Activated CD4-positive, alpha-beta T cell treated with anti-CD3 and anti-CD28 coated beads for 4 hours (primary cell): ENCODE measurements at regions not wholly inside any gene's neighbourhood (a gene's known extent, or its start where the extent isn't known, plus 50 kb on each side); places are given as distances from the start of the nearest gene placed in this dataset.
"Not testable (repeated sequence)": the region's sequence is repeated elsewhere in the genome, so short reads cannot be mapped to it uniquely, and the experiment has no call there.

ENCODE experiments used
- DNase-seq, 2 donors: peaks; one replicate each; pipeline ENCODE4 v3.0.0-alpha.2; 2020

- DNase-seq, result no peak
These were observed 172.8 kb upstream of the IRF2BP2 start for GRCh38 chr1:234782791-234783190.

DNA sequence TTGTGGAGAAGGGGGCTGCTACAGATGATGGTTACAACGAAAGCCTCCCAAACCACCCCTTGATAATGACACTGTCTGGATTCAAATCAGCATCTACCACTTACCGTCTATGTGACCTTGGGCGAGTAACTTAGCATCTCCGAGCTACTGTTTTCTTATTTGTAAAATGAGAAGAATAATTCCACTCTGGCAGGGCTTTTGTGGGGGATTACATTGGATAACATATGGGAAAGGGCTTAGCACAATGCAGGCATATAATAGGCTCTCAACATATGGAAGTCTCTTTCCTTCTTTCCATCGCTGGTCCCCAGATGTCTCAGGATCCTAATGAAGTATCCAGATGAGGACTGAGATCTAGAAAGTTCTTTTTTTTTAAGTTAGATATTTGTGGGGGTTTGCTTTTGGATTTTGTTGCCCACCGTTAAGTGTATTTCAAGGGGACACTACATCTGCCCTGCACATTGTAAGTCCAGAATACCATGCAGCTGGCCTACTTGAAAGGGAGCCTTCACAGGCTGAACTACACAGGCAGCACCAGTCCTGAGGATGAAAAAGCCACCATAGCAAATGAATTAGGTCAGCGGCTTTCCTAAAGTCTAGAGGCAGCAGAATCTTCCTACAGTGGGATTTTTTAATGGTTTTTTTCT, 172.2 kb upstream of the IRF2BP2 start:
- DNase-seq, result no peak

GRCh38 chr1:234781241-234782065, 171.5 kb upstream of the IRF2BP2 start:
- DNase-seq, result peak; percentile 40 to 41

GRCh38 chr1:234780531-234781162, 170.7 kb upstream of the IRF2BP2 start:
- no peak for DNase-seq

DNA sequence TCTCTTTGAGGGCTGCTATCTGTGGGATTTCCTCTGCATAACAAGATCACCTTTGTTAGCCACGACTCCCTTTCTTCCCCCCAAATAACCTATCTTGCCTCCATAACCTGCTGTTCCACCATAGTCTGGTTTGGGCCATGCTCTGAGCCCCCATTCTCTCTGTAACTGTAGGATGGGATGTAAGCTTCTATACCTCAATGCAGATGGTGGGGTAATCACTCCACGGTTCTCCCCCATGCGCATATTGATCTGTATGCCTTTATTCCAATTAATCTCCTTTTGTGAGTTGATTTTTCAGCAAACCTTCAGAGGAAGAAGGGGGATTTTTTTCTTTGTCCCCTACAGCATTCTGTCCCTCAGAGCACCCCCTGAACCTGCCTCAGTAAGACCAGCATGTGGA, 170.1 kb upstream of the IRF2BP2 start:
- DNase-seq, result no peak

DNA sequence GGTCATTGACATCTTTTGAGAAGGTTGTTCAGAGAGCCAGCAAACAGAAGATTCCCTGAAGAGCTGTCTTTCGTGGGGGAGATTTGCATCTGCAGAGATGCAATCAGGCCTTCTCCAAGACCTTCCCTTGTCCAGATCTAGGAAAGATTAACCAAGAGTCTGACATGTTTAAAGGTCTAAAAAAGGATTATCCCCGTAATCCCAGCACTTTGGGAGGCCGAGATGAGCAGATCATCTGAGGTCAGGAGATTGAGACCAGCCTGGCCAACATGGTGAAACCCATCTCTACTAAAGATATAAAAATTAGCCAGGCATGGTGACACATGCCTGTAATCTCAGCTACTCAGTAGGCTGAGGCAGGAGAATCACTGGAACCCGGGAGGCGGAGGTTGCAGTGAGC, 169.6 kb upstream of the IRF2BP2 start:
- not testable (repeated sequence) for DNase-seq

DNA sequence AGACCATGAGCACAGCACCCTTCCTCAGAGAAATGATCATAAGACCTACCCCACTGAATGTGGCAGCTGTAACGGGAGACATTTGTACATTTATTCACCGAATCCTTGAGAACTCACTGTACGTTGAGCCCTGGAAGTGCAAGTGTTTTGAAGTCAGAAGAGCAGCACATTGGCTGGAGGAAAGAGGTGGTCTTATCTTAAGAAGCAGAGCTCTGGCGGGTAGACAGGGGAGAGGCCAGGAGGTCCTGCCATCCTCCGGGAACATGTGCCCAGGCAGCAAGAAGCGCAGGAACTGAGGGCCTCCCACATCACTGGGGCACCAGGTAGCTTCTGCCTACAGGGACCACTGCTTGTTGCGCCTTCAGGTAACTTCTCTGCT, 169.2 kb upstream of the IRF2BP2 start:
- no peak for DNase-seq

GRCh38 chr1:234778221-234779159, 168.5 kb upstream of the IRF2BP2 start:
- DNase-seq, result no peak

GRCh38 chr1:234777856-234778220, 167.9 kb upstream of the IRF2BP2 start:
- DNase-seq, result no peak

- no peak for DNase-seq
These were observed 167.2 kb upstream of the IRF2BP2 start for GRCh38 chr1:234776876-234777855.

- DNase-seq, result no peak
These were observed 166.4 kb upstream of the IRF2BP2 start for GRCh38 chr1:234776256-234776875.

GRCh38 chr1:234775477-234776246, 165.7 kb upstream of the IRF2BP2 start:
- DNase-seq, result peak in 1 of 2 donors; percentile 33

DNA sequence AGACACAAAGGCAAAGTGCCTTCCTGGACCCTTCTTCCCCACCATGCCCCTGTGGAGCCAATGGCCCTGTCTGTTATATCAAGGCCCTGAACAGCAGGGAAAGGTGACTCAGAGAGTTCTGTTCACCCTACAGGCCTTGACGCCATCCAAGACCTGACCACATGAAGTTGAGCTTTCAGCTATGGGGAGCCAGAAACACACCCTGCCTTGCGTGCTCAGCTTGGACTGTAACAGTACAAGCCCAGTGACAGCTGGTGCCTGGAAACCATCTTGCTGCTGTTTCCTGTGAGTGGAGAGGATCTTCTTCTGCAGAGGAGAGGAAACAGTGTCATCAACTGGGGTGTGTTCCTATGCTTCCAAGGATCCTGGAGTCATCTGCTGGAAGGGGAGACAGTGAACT, 165.0 kb upstream of the IRF2BP2 start:
- DNase-seq, result no peak

DNA sequence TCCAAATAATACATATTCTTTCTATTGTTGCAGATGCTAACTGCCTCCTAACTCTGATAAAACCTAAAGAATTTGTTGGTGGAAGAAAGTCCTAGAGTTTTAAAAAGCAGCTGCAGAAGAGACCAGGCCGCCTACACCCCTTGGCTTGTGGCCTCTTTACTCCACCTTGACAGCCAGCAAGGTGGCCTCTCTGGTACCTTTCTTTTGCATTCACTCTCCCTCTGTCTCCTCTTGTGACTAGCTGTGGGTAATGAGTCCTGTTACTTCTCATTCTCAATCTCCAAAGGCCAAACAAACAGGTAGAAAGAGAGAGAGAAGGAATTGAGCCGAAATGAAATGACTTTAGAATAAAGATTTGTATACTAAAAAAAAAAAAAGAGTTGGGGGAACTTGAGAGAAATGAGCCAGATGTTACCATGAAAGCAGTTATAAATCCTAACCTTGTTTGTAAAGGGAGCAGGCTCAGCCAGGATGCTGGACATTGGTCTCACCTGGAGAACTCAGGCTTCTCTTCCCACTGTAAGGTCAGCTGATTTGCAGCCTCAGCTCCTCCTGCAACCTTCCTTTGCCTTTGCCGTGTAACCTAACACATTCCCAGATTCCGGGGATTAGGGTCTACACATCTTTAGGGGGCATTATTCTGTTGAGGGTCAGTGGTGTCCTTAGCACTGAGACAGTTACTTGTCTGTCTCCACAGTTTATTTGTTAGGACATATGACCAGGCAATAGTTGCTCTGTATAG, 164.1 kb upstream of the IRF2BP2 start:
- no peak for DNase-seq

GRCh38 chr1:234772345-234773147, 162.6 kb upstream of the IRF2BP2 start:
- DNase-seq, result peak; percentile 87 to 89

- DNase-seq, result no peak
These were observed 161.8 kb upstream of the IRF2BP2 start for GRCh38 chr1:234771642-234772344.

DNA sequence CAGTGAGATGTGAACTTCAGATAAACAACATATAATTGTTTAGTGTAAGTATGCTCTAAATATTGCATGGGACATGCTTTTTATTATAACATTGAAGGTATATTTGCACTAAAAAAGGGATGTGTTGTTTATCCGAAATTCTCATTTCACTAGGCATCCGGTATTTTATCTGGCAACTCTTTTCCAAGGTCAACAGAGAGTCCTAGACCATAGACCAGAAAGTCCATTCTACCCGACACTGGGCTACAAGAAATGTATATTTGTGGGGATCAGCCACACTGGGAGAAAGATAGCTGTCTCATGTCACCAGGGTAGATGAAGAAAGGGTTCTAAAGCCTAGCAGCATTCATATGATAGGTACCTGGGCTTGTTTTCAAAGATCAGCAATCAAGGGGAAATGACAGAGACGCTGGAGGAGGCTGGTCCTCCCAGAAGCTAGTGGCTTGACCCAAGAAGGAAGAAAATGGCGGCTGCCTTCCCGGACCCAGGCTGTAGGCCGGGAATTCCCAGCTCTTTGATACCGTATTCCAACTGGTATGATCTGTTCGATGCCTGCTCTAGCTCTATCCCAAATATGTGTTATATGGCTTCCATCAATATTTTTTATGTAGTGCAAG, 161.1 kb upstream of the IRF2BP2 start:
- no peak for DNase-seq
